Mesothelial cell of epicardium (in vitro differentiated cells): ENCODE measurements at regions not wholly inside any gene's neighbourhood (a gene's known extent, or its start where the extent isn't known, plus 50 kb on each side); places are given as distances from the start of the nearest gene placed in this dataset.

Experiments used
- DNase-seq, 2 experiments: peaks; one replicate each; pipeline ENCODE4 v3.0.0; 2021; ENCODE audit warnings: low spot score in 2 of 2; ENCODE audit not compliant: unreplicated experiment in 2 of 2
- H3K27ac Mint-ChIP-seq: 2 replicates; pipeline ENCODE4 v1.8.0; 2021; ENCODE audit warnings: mixed read lengths
- H3K27me3 Mint-ChIP-seq: 2 replicates; pipeline ENCODE4 v1.8.0; 2021; ENCODE audit warnings: low read depth, mixed read lengths
- H3K36me3 Mint-ChIP-seq: 2 replicates; pipeline ENCODE4 v1.8.0; 2021; ENCODE audit warnings: mixed read lengths
- H3K4me1 Mint-ChIP-seq: 2 replicates; pipeline ENCODE4 v1.8.0; 2021; ENCODE audit warnings: mixed read lengths
- H3K4me3 Mint-ChIP-seq: 2 replicates; pipeline ENCODE4 v1.8.0; 2021; ENCODE audit warnings: mild to moderate bottlenecking, moderate library complexity, mixed read lengths
- H3K9me3 Mint-ChIP-seq: 2 replicates; pipeline ENCODE4 v1.8.0; 2021; ENCODE audit warnings: mixed read lengths
- CTCF ChIP-seq: fragments of 200-600 bp; sonication (generic); IDR thresholded peaks from one replicate; pipeline ENCODE4 v1.5.0; 2021; ENCODE audit warnings: antibody characterized with exemption; ENCODE audit not compliant: unreplicated experiment

GRCh38 chr2:188013767-188014166 is 277.9 kb upstream of the GULP1 start:
- DNase-seq, result no peak
- TF ChIP-seq CTCF, result no peak
- no peaks in the 10 kb centered on the region for H3K27me3 Mint-ChIP-seq
- H3K9me3 Mint-ChIP-seq, result peaks cover 3% of the 10 kb centered on the region
- no peak overlapping the region for H3K27ac Mint-ChIP-seq
- H3K4me1 Mint-ChIP-seq, result no peaks in the 10 kb centered on the region
- H3K4me3 Mint-ChIP-seq, result no peak overlapping the region
- H3K36me3 Mint-ChIP-seq, result no peaks in the 10 kb centered on the region

- Mint-ChIP-seq H3K9me3 (peaks cover 16% of the 10 kb centered on the region), H3K4me1 (no peaks in the 10 kb centered on the region), H3K27me3 (no peaks in the 10 kb centered on the region), H3K36me3 (peaks cover 4% of the 10 kb centered on the region), H3K27ac (no peak overlapping the region), H3K4me3 (no peak overlapping the region)
- no peak for TF ChIP-seq CTCF
- DNase-seq, result no peak
These were observed 274.8 kb upstream of the GULP1 start for GRCh38 chr2:188016917-188017316.

GRCh38 chr2:188022389-188022788 is 269.3 kb upstream of the GULP1 start:
- DNase-seq, result no peak
- no peaks in the 10 kb centered on the region for H3K27me3 Mint-ChIP-seq
- H3K4me3 Mint-ChIP-seq, result no peak overlapping the region
- H3K36me3 Mint-ChIP-seq, result peaks cover 4% of the 10 kb centered on the region
- H3K9me3 Mint-ChIP-seq, result peaks cover 30% of the 10 kb centered on the region
- no peak overlapping the region for H3K27ac Mint-ChIP-seq
- peaks cover 4% of the 10 kb centered on the region for H3K4me1 Mint-ChIP-seq
- TF ChIP-seq CTCF, result no peak

GRCh38 chr2:188023035-188023434 is 268.6 kb upstream of the GULP1 start:
- no peak for TF ChIP-seq CTCF
- Mint-ChIP-seq H3K4me1 (peaks cover 4% of the 10 kb centered on the region), H3K4me3 (no peak overlapping the region), H3K27ac (no peak overlapping the region), H3K9me3 (peaks cover 36% of the 10 kb centered on the region), H3K36me3 (peaks cover 4% of the 10 kb centered on the region), H3K27me3 (no peaks in the 10 kb centered on the region)
- no peak for DNase-seq

- peaks cover 30% of the 10 kb centered on the region for H3K9me3 Mint-ChIP-seq
- H3K27ac Mint-ChIP-seq, result no peak overlapping the region
- TF ChIP-seq CTCF, result no peak
- H3K4me3 Mint-ChIP-seq, result no peak overlapping the region
- H3K36me3 Mint-ChIP-seq, result peaks cover 2% of the 10 kb centered on the region
- H3K4me1 Mint-ChIP-seq, result peaks cover 14% of the 10 kb centered on the region
- no peak for DNase-seq
- no peaks in the 10 kb centered on the region for H3K27me3 Mint-ChIP-seq
These were observed 266.9 kb upstream of the GULP1 start for GRCh38 chr2:188024811-188025210.

GRCh38 chr2:188028739-188029138 is 262.9 kb upstream of the GULP1 start:
- H3K36me3 Mint-ChIP-seq, result no peaks in the 10 kb centered on the region
- DNase-seq, result no peak
- peaks cover 20% of the 10 kb centered on the region for H3K9me3 Mint-ChIP-seq
- no peak overlapping the region for H3K27ac Mint-ChIP-seq
- TF ChIP-seq CTCF, result no peak
- peaks cover 4% of the 10 kb centered on the region for H3K27me3 Mint-ChIP-seq
- H3K4me3 Mint-ChIP-seq, result no peak overlapping the region
- H3K4me1 Mint-ChIP-seq, result peaks cover 22% of the 10 kb centered on the region
